WTC11 (cell line): ENCODE measurements at regions not wholly inside any gene's neighbourhood (a gene's known extent, or its start where the extent isn't known, plus 50 kb on each side); places are given as distances from the start of the nearest gene placed in this dataset.

Experiments used
- CTCF ChIP-seq: fragments of 200-600 bp; IDR thresholded peaks from 2 replicates; pipeline ENCODE4 v1.8.0; 2022; ENCODE audit warnings: antibody characterized with exemption
- SMAD3 ChIP-seq: sonication (generic); formaldehyde crosslinking; IDR thresholded peaks from 2 replicates; pipeline ENCODE4 v1.8.0; 2022; ENCODE audit warnings: missing genetic modification reagents, mild to moderate bottlenecking, borderline replicate concordance

GRCh38 chr6:68506911-68507310 is 128.2 kb upstream of the ADGRB3 start:
- TF ChIP-seq SMAD3 (no peak), CTCF (no peak)
